NCI-H526 treated with DMSO at 0.1 percent for 48 hours (cell line): ENCODE measurements at regions not wholly inside any gene's neighbourhood (a gene's known extent, or its start where the extent isn't known, plus 50 kb on each side); places are given as distances from the start of the nearest gene placed in this dataset.
"Not testable (repeated sequence)": the region's sequence is repeated elsewhere in the genome, so short reads cannot be mapped to it uniquely, and the experiment has no call there.

Experiments used
- DNase-seq: peaks from one replicate; lab custom pipeline; 2025; lab: John Stamatoyannopoulos, UW

- DNase-seq: no peak
These were observed 53.0 kb upstream of the CA12 start for GRCh38 chr15:63434576-63435186.

GRCh38 chr15:63435204-63435820 is 53.7 kb upstream of the CA12 start:
- no peak for DNase-seq

GRCh38 chr15:63436341-63436740 is 54.7 kb upstream of the CA12 start:
- no peak for DNase-seq

DNA sequence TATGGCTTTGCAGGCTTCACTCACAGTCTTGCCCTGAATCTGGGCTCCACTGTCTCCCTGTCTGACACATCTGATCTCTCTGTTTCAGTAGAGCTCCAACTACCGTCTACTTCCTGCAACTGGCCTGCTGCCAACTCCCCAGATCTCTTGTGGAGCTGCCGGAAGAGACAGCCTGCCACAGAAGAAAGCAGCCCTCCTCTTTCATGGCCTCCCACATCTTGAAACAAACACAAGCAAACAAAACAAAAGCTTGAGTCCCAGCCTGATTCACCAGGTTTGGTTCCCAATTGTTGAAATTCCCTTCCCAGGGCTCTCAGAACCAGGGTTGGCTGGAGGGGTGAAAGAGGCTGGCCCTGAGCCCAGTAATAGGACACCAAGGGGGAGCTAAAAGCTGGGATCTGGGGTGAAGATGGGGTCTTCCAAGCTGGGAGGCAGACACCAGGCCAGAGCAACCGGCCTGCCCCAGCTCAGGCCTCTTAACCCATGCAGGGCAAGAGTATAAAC is 55.3 kb upstream of the CA12 start:
- peak; percentile 12 for DNase-seq

- no peak for DNase-seq
These were observed 58.1 kb upstream of the CA12 start for GRCh38 chr15:63439536-63440264.

DNA sequence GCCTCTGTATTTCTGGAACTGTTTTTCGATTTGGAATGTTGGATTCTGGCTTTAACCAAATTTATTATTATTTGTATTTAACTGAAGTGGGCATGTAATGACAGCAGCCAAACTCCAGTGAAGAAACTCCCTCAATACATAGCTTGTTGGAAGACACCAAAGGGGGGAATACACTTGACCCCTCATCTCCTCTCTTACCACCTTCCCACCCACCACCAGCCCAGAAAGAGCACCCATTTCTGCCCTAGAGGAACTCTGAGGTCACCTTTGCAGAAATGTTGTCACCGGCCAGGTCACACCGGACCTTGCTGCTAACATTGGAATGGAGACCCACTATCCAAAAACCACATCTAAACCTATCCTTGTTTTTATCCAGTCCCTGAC is 58.6 kb upstream of the CA12 start:
- DNase-seq: no peak

DNA sequence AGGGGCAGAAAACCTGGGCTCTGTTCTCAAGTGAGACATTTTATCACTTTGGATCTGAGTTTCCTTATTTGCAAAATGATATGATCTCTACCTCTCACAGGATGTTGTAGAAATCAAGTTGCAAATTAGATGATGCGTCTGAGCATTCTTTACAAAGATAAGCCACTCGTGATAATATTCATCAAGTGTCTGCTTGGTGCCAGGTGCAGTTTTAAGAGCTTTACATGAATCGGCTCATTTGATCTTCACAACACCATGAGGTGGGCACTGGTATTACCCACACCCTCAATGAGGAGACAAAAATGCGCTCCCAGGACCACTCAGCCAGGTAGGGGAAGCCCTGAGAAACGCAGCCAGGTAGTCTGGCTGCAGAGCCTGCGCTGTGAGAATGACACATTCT is 59.1 kb upstream of the CA12 start:
- no peak for DNase-seq

DNA sequence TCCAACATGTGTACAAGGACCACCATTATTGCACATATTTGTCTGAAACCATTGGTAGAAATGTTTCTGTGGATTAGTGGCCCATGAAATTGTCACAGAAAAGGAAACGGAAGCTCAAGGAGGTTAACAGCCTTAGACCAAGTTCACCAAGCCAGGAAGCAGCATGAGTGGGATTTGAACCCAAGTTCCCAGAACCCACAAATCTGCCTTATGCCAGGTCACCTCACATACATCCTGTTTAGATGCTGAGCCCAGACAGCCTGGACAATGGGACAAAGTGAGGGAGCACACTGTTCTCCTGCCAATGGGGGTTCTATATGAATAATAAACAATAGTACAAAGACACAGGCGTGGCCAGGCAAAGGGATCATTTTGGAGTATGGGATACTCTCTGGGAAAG is 59.6 kb upstream of the CA12 start:
- no peak for DNase-seq

- no peak for DNase-seq
These were observed 60.4 kb upstream of the CA12 start for GRCh38 chr15:63442080-63442479.

DNA sequence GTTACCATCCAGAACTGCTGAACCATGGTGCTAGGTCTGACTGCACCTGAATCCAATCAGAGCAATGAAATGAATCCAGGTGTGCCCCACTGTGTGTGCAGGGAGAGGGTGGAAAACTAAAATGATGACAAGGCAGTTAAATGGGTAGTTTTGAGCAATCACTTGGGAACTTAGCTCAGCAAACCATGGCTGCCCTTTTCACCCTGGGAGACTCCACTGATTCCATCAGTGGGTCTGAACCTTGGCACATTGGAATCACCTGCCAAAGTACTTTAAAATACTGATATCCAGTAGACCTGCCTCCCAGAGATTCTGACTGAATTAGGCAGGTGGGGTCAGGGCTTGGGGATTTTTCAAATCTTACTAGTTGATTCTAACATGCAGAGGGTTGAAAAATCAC is 59.8 kb upstream of the USP3 start:
- DNase-seq: no peak

DNA sequence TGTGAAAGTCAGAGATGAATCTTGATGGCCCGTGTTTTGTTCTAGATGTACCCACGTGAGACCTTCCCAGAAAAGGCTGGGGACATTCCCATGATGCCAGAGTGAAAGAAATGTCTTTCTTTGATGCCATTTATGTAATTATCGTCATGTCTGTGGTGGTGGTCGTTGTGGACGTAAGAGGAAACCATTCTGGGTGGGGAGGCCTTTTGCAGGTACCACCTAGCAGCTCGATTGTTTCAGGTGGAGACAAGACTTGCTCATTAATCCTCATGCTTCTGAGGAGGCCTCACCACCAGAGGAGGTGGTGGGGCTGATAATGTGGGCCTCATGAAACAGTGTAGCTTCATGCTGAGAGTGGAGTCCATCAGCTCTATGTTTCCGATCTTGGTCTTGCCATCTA is 58.1 kb upstream of the USP3 start:
- no peak for DNase-seq

DNA sequence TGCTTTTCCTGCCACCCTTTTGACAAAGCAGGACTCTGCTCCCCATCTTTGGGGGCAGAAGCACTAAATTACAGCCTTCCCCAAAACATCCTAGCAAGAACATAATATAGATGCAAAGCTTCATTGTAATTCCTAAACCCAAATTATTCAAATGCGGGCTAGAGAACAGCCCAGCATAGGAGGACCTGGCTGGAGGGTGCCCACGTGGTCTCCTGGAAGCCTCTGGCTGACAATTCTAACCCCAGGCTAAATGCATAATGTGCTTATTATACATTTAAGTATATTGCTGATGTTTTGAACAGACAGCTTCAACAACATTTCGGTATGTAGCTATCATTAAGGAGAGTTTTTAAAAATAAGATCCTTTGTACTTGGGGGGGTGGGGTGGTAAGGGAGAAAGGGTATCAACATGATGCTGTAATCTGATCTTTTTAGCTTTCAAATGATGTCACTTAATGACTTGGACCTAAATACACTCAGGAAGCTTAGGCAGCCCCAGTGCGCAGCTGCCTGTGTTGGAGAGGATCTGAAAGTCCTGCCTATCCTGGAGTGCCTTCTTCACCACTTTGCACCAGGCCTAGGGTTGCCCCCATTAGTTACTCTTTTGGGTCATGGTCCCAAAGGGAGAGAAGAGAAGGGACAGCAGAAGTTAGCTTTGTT is 57.2 kb upstream of the USP3 start:
- peak; percentile 59 for DNase-seq

DNA sequence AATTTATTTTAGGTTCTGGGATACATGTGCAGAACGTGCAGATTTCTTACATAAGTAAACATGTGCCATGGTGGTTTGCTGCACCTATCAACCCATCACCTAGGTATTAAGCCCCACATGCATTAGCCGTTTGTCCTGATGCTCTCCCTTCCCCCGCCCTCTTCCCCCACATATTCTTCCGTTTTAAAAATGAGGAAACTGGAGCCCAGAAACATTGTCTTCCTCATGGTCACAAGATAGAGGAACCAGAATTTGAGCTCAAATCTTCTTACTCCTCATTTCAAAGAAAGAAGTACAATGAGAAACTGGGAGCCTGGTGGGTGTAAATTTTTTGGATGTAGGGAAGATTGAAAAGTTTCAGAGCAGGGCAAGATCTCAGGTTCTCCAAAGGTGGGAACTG is 56.1 kb upstream of the USP3 start:
- DNase-seq: no peak

GRCh38 chr15:63448872-63449555 is 55.4 kb upstream of the USP3 start:
- DNase-seq: not testable (repeated sequence)

GRCh38 chr15:63449731-63450130 is 54.7 kb upstream of the USP3 start:
- peak; percentile 36 for DNase-seq

DNA sequence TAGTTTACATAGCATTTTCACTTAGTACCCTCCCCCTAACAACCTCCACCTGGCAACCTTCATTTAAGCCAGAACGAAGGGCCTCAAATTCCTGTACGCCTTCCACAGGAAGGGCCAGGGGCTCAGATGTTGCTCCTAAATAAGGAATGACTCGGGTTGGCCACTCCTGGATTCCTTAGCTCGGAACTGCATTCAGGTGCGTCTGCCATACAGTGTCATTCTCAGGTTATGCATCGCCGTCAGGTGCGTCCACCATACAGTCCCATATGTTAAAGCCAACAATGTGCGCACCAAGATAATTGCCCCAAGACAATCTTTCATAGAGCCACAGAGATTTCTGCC is 53.5 kb upstream of the USP3 start:
- no peak for DNase-seq

DNA sequence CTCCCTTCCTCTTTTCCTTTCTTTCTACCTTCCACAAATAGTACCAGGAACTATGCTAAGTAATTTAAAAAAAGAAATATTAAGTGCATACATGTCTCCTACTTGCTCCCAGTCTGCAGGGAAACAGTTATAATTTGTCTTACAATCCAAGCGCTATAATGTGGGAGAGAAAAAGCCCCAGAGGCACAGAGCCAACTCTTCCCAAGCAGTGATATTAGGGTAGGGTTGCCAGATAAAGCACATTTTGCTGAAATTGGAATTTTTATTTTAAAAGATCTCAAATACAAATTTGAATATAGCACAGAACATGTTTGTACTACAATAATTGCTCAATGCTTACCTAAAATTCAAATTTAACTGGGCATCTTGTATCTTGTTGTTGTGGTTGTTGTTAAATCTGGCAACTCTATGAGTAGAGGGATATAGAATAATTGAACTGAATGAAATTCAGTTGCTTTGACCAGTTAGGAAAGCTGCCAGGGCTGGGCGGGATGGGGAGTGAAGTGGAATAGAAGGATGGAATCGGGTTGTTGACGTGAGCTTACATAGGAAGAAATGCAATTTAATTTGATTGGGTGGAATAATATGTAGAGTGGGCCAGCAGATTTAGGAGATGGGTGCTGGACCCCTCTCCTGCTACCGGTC is 52.6 kb upstream of the USP3 start:
- DNase-seq: no peak

GRCh38 chr15:63452552-63453136 is 51.7 kb upstream of the USP3 start:
- no peak for DNase-seq

GRCh38 chr15:63453186-63453905 is 51.0 kb upstream of the USP3 start:
- no peak for DNase-seq

- no peak for DNase-seq
These were observed 49.7 kb upstream of the USP3 start for GRCh38 chr15:63454503-63455211.
